ENCODE measurements at regions not wholly inside any gene's neighbourhood (a gene's known extent, or its start where the extent isn't known, plus 50 kb on each side); places are given as distances from the start of the nearest gene placed in this dataset.
A peak's percentile ranks its signal among the peaks of the same experiment; 100 is the strongest.

DNA sequence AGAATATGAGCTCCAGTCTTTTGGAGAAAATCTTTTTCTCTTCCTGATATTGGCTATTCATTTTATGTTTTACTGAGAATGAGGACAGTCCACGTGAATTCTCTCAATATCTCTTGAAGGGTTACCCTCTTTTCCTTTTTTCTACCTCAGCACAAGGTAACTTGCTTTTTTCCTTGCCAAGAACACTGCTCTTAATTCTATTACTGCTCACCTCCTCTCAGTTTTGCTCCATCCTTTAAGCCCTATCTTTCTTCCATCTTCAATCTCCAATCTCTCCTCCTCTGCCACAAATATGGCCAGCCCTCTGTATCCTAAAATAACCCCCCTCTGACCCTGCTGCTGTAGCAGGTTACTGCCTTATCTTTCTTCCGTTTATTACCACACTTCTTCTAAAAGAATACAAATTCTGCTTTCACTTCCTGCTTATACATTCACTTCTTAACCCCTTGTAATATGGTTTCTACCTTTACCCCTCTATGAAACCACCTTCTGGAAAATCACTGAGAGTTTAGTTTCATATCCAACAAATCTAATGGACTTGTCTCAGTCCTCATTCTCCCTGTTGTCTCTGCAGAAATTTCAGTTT is 89.0 kb downstream of the NFKBIZ start:
- Mint-ChIP-seq H3K4me1 (ENCODE audit: low read depth) (peaks cover 42% of the 10 kb centered on the region), H3K9me3 (peaks cover 1% of the 10 kb centered on the region), H3K27ac (no peak overlapping the region), H3K36me3 (ENCODE audit: low read depth) (peaks cover 3% of the 10 kb centered on the region), H3K27me3 (peaks cover under 1% of the 10 kb centered on the region), H3K4me3 (no peak overlapping the region)
- ChIA-PET POLR2A (interaction anchor here (0.6 to 1.8 kb wide), 4 partner anchors 84 to 252 kb away, joined by 3 to 6 read pairs (median 3); partner anchors contain the start of gene RPL24), CTCF (no interaction called here)
- peak; percentile 23 for DNase-seq
- TF ChIP-seq, protein P1, sequence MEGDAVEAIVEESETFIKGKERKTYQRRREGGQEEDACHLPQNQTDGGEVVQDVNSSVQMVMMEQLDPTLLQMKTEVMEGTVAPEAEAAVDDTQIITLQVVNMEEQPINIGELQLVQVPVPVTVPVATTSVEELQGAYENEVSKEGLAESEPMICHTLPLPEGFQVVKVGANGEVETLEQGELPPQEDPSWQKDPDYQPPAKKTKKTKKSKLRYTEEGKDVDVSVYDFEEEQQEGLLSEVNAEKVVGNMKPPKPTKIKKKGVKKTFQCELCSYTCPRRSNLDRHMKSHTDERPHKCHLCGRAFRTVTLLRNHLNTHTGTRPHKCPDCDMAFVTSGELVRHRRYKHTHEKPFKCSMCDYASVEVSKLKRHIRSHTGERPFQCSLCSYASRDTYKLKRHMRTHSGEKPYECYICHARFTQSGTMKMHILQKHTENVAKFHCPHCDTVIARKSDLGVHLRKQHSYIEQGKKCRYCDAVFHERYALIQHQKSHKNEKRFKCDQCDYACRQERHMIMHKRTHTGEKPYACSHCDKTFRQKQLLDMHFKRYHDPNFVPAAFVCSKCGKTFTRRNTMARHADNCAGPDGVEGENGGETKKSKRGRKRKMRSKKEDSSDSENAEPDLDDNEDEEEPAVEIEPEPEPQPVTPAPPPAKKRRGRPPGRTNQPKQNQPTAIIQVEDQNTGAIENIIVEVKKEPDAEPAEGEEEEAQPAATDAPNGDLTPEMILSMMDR (IDR thresholded peaks at IDR 0.05), result no peak
- ATAC-seq, result peak; percentile 54
- intact Hi-C loops (cut with micrococcal nuclease), result loop anchor here (10.0 kb wide), 2 partner anchors 84 to 114 kb away; no protein-coding TSS in a partner anchor

DNA sequence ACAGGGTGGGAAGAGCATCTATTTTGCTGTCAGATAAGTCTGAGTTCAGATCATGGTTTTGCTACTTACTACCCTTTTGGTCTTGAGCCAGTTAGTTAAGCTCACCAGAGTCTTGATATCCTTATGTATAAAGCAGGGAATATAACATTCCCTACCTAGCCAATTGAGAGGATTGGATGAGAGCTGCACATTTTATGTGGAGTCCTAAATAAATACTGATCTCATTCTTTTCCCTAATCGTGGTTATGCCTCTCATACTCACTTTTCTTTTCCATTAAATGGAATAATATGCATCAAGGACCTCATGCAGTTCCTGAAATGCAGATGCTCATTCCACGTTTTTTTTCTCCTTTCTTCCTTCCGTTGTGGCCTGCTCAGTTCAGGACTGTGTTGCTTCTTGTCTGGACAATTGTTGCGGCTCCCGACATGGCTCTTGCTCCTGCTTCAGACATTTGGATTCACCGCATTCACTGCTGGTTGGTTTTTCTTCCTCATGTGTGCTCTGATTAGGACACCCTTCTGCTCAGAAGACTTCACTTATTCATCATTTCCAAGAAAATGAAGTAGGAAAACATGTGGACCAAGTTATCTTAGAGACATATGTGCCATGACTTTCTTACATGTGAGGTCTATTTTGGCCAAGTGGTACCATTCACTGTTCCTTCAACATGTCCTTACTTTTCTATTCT is 90.2 kb downstream of the NFKBIZ start:
- no peak for ATAC-seq
- ChIA-PET CTCF (no interaction called here), POLR2A (interaction anchor here (0.6 to 0.8 kb wide), 2 partner anchors 83 to 89 kb away, joined by 3 to 4 read pairs; no protein-coding TSS in a partner anchor)
- Mint-ChIP-seq H3K27me3 (no peaks in the 10 kb centered on the region), H3K4me1 (ENCODE audit: low read depth) (peaks cover 43% of the 10 kb centered on the region), H3K27ac (no peak overlapping the region), H3K9me3 (no peaks in the 10 kb centered on the region), H3K36me3 (ENCODE audit: low read depth) (peaks cover 3% of the 10 kb centered on the region), H3K4me3 (no peak overlapping the region)
- DNase-seq, result no peak
- TF ChIP-seq, protein P1 (IDR thresholded peaks at IDR 0.05), result no peak
- intact Hi-C loops (cut with micrococcal nuclease), result loop anchor here (5.0 to 10.0 kb wide), 3 partner anchors 48 to 115 kb away; no protein-coding TSS in a partner anchor

DNA sequence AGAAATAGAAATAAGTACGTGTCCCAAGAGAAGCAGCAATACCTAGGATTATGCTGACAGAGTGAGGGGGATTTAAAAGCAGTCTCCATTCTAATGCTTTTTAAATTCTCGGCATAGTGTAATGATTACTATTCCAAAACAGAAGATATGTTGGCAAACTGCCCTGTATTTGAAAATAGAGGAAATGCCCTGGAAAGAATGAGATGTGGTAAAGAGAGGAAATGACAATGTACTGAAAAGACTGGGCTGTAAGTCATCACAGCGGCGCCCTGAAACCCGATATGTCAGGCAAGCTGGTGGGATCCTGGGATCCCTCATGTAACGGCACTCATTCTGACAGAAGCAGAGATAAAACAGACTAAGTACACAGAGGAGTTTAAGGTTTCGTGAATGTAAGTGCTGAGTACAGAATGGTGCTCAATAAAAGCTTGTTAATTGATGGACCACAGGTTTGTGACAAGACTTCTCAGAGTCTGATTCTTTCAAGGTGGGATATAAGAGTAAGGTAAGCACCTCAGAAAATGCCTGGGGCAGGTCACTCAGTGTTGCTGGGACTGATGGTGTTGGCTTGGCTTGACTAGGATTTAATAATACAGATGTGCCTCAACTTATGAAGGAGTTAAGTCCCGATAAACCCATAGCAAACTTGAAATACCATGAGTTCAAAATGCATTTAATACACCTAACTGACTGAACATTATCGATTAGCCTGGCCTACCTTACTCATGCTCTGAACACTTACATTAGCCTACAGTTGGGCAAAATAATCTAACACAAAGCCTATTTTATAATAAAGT is 91.4 kb downstream of the NFKBIZ start:
- H3K4me3 Mint-ChIP-seq, result no peak overlapping the region
- H3K36me3 Mint-ChIP-seq (ENCODE audit: low read depth), result no peaks in the 10 kb centered on the region
- POLR2A ChIA-PET, result interaction anchor here (0.8 kb wide), 1 partner anchor 91 kb away, joined by 4 read pairs; no protein-coding TSS in a partner anchor
- H3K27ac Mint-ChIP-seq, result no peak overlapping the region
- CTCF ChIA-PET, result no interaction called here
- H3K4me1 Mint-ChIP-seq (ENCODE audit: low read depth), result peaks cover 44% of the 10 kb centered on the region
- intact Hi-C loops (cut with micrococcal nuclease), result loop anchor here (5.0 kb wide), 1 partner anchor 47 kb away; no protein-coding TSS in a partner anchor
- ATAC-seq, result no peak
- DNase-seq, result peak; percentile 51
- H3K27me3 Mint-ChIP-seq, result no peaks in the 10 kb centered on the region
- no peaks in the 10 kb centered on the region for H3K9me3 Mint-ChIP-seq
- TF ChIP-seq, protein P1 (IDR thresholded peaks at IDR 0.05), result no peak

DNA sequence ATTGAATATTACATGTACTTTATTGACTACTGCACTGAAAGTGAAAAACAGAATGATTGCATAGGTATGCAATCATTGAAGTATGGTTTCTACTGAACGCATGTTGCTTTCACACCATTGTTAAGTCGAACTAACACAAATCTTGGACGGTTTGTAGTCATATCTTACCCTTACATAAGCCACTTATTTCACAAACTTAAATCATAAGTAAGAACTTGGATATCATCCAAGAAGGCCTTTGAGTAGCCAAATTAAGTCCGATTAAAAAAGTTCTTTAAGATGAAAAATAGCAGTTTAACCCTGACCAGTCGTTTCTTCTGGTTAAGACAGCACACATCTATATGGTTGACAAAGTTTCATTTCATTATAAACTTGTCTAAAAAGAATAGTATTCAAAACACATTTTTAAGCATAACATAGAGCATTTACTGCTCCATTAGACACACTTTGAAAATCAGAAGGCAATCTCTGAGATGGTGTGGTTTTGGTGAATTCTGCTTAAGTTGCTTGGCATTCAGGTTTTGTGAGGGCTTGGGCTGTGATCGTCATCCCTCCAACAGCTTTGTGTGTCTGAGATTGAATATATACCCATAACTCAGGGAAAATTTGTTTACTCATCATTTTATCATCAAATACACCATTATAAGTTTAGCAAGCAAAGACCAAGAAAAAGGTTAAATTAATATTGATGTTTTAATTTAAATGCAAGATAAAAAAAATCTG is 92.2 kb downstream of the NFKBIZ start:
- ChIA-PET CTCF (interaction anchor here (0.9 kb wide), 1 partner anchor 18 kb away, joined by 3 read pairs; no protein-coding TSS in a partner anchor), POLR2A (interaction anchor here (0.7 to 1.0 kb wide), 2 partner anchors 9 to 112 kb away, joined by 3 read pairs; no protein-coding TSS in a partner anchor)
- ATAC-seq, result no peak
- no peaks in the 10 kb centered on the region for H3K9me3 Mint-ChIP-seq
- H3K4me3 Mint-ChIP-seq, result no peak overlapping the region
- H3K27ac Mint-ChIP-seq, result no peak overlapping the region
- TF ChIP-seq, protein P1 (IDR thresholded peaks at IDR 0.05), result no peak
- intact Hi-C loops (cut with micrococcal nuclease), result loop anchor here (5.0 kb wide), 1 partner anchor 46 kb away; no protein-coding TSS in a partner anchor
- no peaks in the 10 kb centered on the region for H3K36me3 Mint-ChIP-seq (ENCODE audit: low read depth)
- DNase-seq, result no peak
- no peaks in the 10 kb centered on the region for H3K27me3 Mint-ChIP-seq
- peaks cover 44% of the 10 kb centered on the region for H3K4me1 Mint-ChIP-seq (ENCODE audit: low read depth)

Data from activated CD8-positive, alpha-beta T cell treated with anti-CD3 and anti-CD28 coated beads for 36 hours (primary cell).